ENCODE measurements at regions not wholly inside any gene's neighbourhood (a gene's known extent, or its start where the extent isn't known, plus 50 kb on each side); places are given as distances from the start of the nearest gene placed in this dataset.

- TF ChIP-seq CTCF (IDR thresholded peaks at IDR 0.05) (no peak), POLR2A (IDR thresholded peaks at IDR 0.05) (no peak)
Observed at GRCh38 chr1:63147783-63148182, 174.6 kb upstream of the FOXD3 start.

Measured in suprapubic skin (tissue), 3 donors.